A549 (cell line): ENCODE measurements at regions not wholly inside any gene's neighbourhood (a gene's known extent, or its start where the extent isn't known, plus 50 kb on each side); places are given as distances from the start of the nearest gene placed in this dataset.

Experiments
- ATAC-seq, 2 experiments: fragments of 200-7000 bp in 1 of 2; fragments of >200 bp in 1 of 2; cut with Nextera tagmentation in 1 of 2; cut with Tn5 transposase in 1 of 2; 3 replicates each; pipeline versions ENCODE4 v1.8.0 to v1.9.1; 2018 to 2020; ENCODE audit warnings: mild to moderate bottlenecking in 1 of 2, moderate library complexity in 1 of 2
- CTCF ChIA-PET: fragments of 300-600 bp; sonication (Branson Sonifier 250); formaldehyde crosslinking; extraction: SDS; loops from one replicate; lab custom pipeline; 2021; ENCODE audit warnings: antibody characterized with exemption, inconsistent platforms; lab: Yijun Ruan, JAX
- POLR2A ChIA-PET: fragments of 350-600 bp; formaldehyde crosslinking; extraction: SDS; loops from one replicate; lab custom pipeline; 2021; ENCODE audit warnings: antibody characterized with exemption, inconsistent platforms; lab: Yijun Ruan, JAX
- DNase-seq, 2 experiments: peaks; one replicate each; pipeline versions ENCODE4 v3.0.0 to v3.0.0-alpha.2; 2011 to 2016; ENCODE audit warnings: low read depth in 1 of 2, low spot score in 1 of 2
- FAIRE-seq: peaks from 2 replicates; lab custom pipeline; 2011; peaks lifted over from hg19 to GRCh38; lab: Jason Lieb, UNC
- H3K27ac ChIP-seq, 2 experiments: fragments of >200 bp; sonication (Bioruptor Twin); formaldehyde crosslinking; 3 replicates each; pipeline ENCODE4 v1.5.1; 2016 to 2017
- H3K4me1 ChIP-seq: fragments of >200 bp; sonication (Bioruptor Twin); formaldehyde crosslinking; 3 replicates; pipeline ENCODE4 v1.6.1; 2016
- H3K4me2 ChIP-seq: fragments of >200 bp; sonication (Bioruptor Twin); formaldehyde crosslinking; 3 replicates; pipeline ENCODE4 v1.6.1; 2016
- H3K4me3 ChIP-seq: fragments of >200 bp; sonication (Bioruptor Twin); formaldehyde crosslinking; 3 replicates; pipeline ENCODE4 v1.5.1; 2016
- H3K9me3 ChIP-seq: fragments of >200 bp; sonication (Bioruptor Twin); formaldehyde crosslinking; 3 replicates; pipeline ENCODE4 v1.6.1; 2016
- ATOH8 ChIP-seq: fragments of 250-450 bp; sonication (Bioruptor Pico); IDR thresholded peaks from 2 replicates; pipeline ENCODE4 v1.5.0; 2020; ENCODE audit warnings: low read depth, mild to moderate bottlenecking, moderate library complexity
- CBX8 ChIP-seq: fragments of 200-600 bp; sonication (generic); IDR thresholded peaks from 2 replicates; pipeline ENCODE4 v1.6.1; 2016
- CHD4 ChIP-seq: fragments of 200-600 bp; sonication (generic); IDR thresholded peaks from 2 replicates; pipeline ENCODE4 v1.6.1; 2016; ENCODE audit warnings: antibody characterized with exemption, mild to moderate bottlenecking, borderline replicate concordance
- EHF ChIP-seq: fragments of 250-450 bp; sonication (Bioruptor Pico); IDR thresholded peaks from 2 replicates; pipeline ENCODE4 v1.5.0; 2020; ENCODE audit warnings: mild to moderate bottlenecking
- EP300 ChIP-seq, 2 experiments: fragments of >200 bp; sonication (Bioruptor Twin); formaldehyde crosslinking; IDR thresholded peaks; 2 replicates in 1 of 2; 3 replicates in 1 of 2; pipeline ENCODE4 v1.6.1; 2016 to 2017
- ESRRA ChIP-seq: fragments of 150-350 bp; IDR thresholded peaks from 2 replicates; pipeline ENCODE4 v1.6.1; 2014; ENCODE audit warnings: mild to moderate bottlenecking, low read length, borderline replicate concordance
- FOSL2 ChIP-seq, 2 experiments: fragments of 450-650 bp in 1 of 2; fragments of >200 bp in 1 of 2; sonication (Bioruptor Twin) in 1 of 2; formaldehyde crosslinking; IDR thresholded peaks; 2 replicates each; pipeline versions ENCODE4 v1.5.0 to v1.6.1; 2016 to 2020; ENCODE audit warnings: mild to moderate bottlenecking in 1 of 2, moderate library complexity in 1 of 2
- FOXS1 ChIP-seq: fragments of 250-450 bp; sonication (Bioruptor Pico); IDR thresholded peaks from 2 replicates; pipeline ENCODE4 v1.5.0; 2020; ENCODE audit warnings: mild to moderate bottlenecking, moderate library complexity
- GATA3 ChIP-seq: IDR thresholded peaks from 2 replicates; pipeline ENCODE4 v1.6.1; 2012; ENCODE audit warnings: borderline replicate concordance
- HEYL ChIP-seq: fragments of 250-450 bp; sonication (Bioruptor Pico); IDR thresholded peaks from 2 replicates; pipeline ENCODE4 v1.8.0; 2021; ENCODE audit warnings: mild to moderate bottlenecking, moderate library complexity
- JUN ChIP-seq, 2 experiments: fragments of >200 bp; sonication (Bioruptor Twin); formaldehyde crosslinking; IDR thresholded peaks; 2 replicates in 1 of 2; 3 replicates in 1 of 2; pipeline ENCODE4 v1.6.1; 2016 to 2017
- JUNB ChIP-seq: fragments of >200 bp; sonication (Bioruptor Twin); formaldehyde crosslinking; IDR thresholded peaks from 2 replicates; pipeline ENCODE4 v1.6.1; 2016
- MAFK ChIP-seq: fragments of 450-650 bp; IDR thresholded peaks from 2 replicates; pipeline ENCODE4 v1.6.1; 2014; ENCODE audit not compliant: partially characterized antibody
- MAX ChIP-seq: IDR thresholded peaks from 2 replicates; pipeline ENCODE4 v1.6.1; 2012
- MAZ ChIP-seq: fragments of 150-350 bp; IDR thresholded peaks from 2 replicates; pipeline ENCODE4 v1.6.1; 2014; ENCODE audit warnings: antibody characterized with exemption, low read depth, low read length, borderline replicate concordance
- NFE2L2 ChIP-seq: fragments of 150-350 bp; conservative IDR thresholded peaks from 2 replicates; pipeline ENCODE4 v1.6.1; 2014; ENCODE audit warnings: low read length
- NPAS2 ChIP-seq: fragments of 250-450 bp; sonication (Bioruptor Pico); IDR thresholded peaks from 2 replicates; pipeline ENCODE4 v1.8.0; 2022; ENCODE audit warnings: mild to moderate bottlenecking, moderate library complexity, borderline replicate concordance
- NR3C1 ChIP-seq: fragments of >200 bp; sonication (Bioruptor Twin); formaldehyde crosslinking; IDR thresholded peaks from 3 replicates; pipeline ENCODE4 v1.6.1; 2017
- POLR2A ChIP-seq: IDR thresholded peaks from 2 replicates; pipeline ENCODE4 v1.6.1; 2012; ENCODE audit warnings: mild to moderate bottlenecking, low read length
- RAD21 ChIP-seq, 2 experiments: fragments of >200 bp in 1 of 2; sonication (Bioruptor Twin) in 1 of 2; formaldehyde crosslinking in 1 of 2; IDR thresholded peaks in 1 of 2; conservative IDR thresholded peaks in 1 of 2; 2 replicates in 1 of 2; 3 replicates in 1 of 2; pipeline ENCODE4 v1.6.1; 2012 to 2018; ENCODE audit warnings: inconsistent platforms in 1 of 2
- RFX5 ChIP-seq: fragments of 450-650 bp; IDR thresholded peaks from 2 replicates; pipeline ENCODE4 v1.7.1; 2014; ENCODE audit warnings: antibody characterized with exemption, mild to moderate bottlenecking, moderate library complexity
- TP53 ChIP-seq: fragments of 250-450 bp; sonication (Bioruptor Pico); IDR thresholded peaks from 2 replicates; pipeline ENCODE4 v1.5.0; 2021; ENCODE audit warnings: mild to moderate bottlenecking, moderate library complexity
- ZC3H11A ChIP-seq: fragments of 450-650 bp; IDR thresholded peaks from 2 replicates; pipeline ENCODE4 v1.6.1; 2014; ENCODE audit warnings: antibody characterized with exemption, mild to moderate bottlenecking
- ZFP36 ChIP-seq: fragments of 450-650 bp; IDR thresholded peaks from 2 replicates; pipeline ENCODE4 v1.6.1; 2014; ENCODE audit warnings: borderline replicate concordance; ENCODE audit not compliant: partially characterized antibody
- whole genome bisulfite sequencing: methylation state at CpG from one replicate; pipeline ENCODE4 v1.1.6; 2017; ENCODE audit errors: missing lambda C conversion rate; 5-methylcytosine and 5-hydroxymethylcytosine counted together
- TF ChIP-seq, protein P1 (sequence below): IDR thresholded peaks from 2 replicates; pipeline ENCODE4 v1.6.1; 2012
- TF ChIP-seq, protein P2 (sequence below): fragments of 450-650 bp; IDR thresholded peaks from 2 replicates; pipeline ENCODE4 v1.6.1; 2014; ENCODE audit warnings: antibody characterized with exemption
- TF ChIP-seq, protein P3 (sequence below): fragments of 150-350 bp; IDR thresholded peaks from 2 replicates; pipeline ENCODE4 v1.6.1; 2014; ENCODE audit warnings: low read depth, mild to moderate bottlenecking, low read length
- TF ChIP-seq, protein P4 (sequence below): fragments of >200 bp; sonication (Bioruptor Twin); formaldehyde crosslinking; IDR thresholded peaks from 3 replicates; pipeline ENCODE4 v1.6.1; 2016

DNA sequence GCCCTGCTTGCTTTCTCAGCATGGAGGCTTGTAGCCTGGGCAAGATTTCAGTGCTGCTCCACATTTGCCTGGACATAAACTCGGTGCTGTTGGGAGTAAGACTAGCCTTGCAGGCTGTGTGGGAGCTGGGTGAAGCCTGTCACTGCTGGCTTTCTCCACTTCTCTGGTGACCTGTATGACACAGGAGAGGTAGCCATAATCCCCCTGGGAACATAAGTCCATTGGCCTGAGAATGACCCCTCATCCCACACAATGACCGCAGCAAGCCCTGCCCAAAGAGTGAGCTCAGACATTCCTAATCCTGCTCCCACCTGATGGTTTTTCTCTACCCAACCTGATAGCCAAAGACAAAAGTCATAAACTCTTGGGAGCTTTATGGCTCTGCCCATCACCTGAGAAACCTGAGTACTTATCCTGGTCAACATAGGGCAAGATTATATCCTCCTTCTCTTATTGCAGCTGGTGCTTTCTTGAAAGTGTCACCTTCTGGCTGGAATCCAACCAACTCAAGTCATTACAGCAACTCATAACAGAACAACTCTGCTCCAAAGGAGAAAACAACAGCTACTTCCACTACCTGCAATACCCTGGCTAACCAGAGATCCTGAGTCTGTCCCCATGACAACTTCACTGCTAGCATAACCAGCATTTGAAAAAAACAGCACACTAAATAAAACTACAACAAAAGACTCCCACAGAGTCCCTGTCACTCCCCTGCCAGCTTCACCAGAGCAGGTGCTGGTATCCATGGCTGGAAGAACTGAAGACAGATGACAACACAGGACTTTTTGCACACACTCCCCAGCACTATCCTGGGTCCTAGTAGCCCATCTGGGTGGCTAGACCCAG is 834.4 kb upstream of the DDX18 start:
- H3K27ac ChIP-seq, result no peak overlapping the region
- WGBS, result 0% methylated on average over 2 of the region's 2 CpGs
- no peak for ATAC-seq
- FAIRE-seq, result no peak
- 0 out of 3 replicates have a peak, but pooled peaks cover 2% of the 10 kb centered on the region for H3K9me3 ChIP-seq
- DNase-seq, result no peak
- H3K4me1 ChIP-seq, result no peaks in the 10 kb centered on the region
- POLR2A ChIA-PET, result no interaction called here
- H3K4me3 ChIP-seq, result no peak overlapping the region
- no peak for TF ChIP-seq GATA3
- TF ChIP-seq NPAS2 (CRISPR knock-in tag), result no peak
- no peak for TF ChIP-seq EP300 (IDR thresholded peaks at IDR 0.05)
- TF ChIP-seq CHD4, result no peak
- no peak for TF ChIP-seq MAX
- no peak for TF ChIP-seq JUN (IDR thresholded peaks at IDR 0.05)
- no peak for TF ChIP-seq RAD21 (conservative IDR thresholded peaks at IDR 0.05 in 1 of 2, IDR thresholded peaks at IDR 0.05 in 1 of 2)
- TF ChIP-seq ATOH8 (CRISPR knock-in tag), result no peak
- no peak for TF ChIP-seq CBX8
- no peak for TF ChIP-seq TP53 (CRISPR knock-in tag)
- TF ChIP-seq HEYL, result no peak
- no peak for TF ChIP-seq FOXS1 (CRISPR knock-in tag)
- CTCF ChIA-PET, result interaction anchor here (1.1 kb wide), 1 partner anchor 10 kb away, joined by 3 read pairs; no protein-coding TSS in a partner anchor
- no peak overlapping the region for H3K4me2 ChIP-seq

DNA sequence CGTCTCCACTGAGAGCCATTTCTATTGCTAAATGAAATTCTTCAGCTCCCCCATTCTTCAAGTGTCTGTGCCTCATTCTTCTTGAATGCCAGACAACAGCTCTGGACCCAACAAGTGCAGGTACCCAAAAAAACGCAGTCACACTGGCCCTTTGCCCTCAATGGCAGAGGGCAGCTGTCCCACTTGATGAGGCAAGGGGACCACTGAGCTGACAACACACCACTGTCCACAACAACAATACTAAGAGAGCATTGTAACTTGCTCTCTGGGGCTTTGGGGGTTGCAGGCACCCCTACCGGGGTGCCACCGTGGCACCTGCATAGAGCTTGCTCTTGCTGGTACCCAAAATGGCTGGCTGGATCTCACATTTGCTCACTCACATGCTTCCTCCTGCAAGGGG is 827.0 kb upstream of the DDX18 start:
- Histone ChIP-seq H3K9me3 (no peaks in the 10 kb centered on the region), H3K4me1 (no peaks in the 10 kb centered on the region), H3K4me3 (no peak overlapping the region), H3K4me2 (no peak overlapping the region), H3K27ac (no peak overlapping the region)
- TF ChIP-seq MAFK, result no peak
- TF ChIP-seq, protein P1, sequence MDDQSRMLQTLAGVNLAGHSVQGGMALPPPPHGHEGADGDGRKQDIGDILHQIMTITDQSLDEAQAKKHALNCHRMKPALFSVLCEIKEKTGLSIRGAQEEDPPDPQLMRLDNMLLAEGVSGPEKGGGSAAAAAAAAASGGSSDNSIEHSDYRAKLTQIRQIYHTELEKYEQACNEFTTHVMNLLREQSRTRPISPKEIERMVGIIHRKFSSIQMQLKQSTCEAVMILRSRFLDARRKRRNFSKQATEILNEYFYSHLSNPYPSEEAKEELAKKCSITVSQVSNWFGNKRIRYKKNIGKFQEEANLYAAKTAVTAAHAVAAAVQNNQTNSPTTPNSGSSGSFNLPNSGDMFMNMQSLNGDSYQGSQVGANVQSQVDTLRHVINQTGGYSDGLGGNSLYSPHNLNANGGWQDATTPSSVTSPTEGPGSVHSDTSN, result no peak
- DNase-seq, result no peak
- 6% methylated on average over 4 of the region's 4 CpGs for WGBS
- no peak for FAIRE-seq
- ChIA-PET CTCF (no interaction called here), POLR2A (no interaction called here)
- no peak for ATAC-seq

DNA sequence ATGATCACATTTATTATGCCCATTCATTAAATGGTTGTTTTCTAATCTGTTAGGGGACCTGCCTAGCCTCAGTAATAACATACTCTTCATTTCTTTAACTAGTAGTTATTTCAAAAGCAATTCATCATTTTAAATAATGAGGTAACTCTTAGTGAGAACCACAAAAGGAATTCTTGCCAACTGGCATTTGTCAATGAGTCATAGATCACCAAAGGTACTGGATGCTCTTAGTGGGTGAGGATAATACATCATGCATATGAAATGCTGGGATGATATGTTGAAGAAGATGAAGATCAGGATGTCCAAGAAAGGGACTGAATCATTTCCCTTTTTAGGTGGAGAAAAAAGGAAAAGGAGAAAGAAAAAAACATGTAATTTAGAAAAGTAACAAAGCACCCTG is 826.2 kb upstream of the DDX18 start:
- H3K4me3 ChIP-seq, result no peak overlapping the region
- H3K27ac ChIP-seq, result no peak overlapping the region
- no peak for TF ChIP-seq ESRRA
- TF ChIP-seq, protein P2, sequence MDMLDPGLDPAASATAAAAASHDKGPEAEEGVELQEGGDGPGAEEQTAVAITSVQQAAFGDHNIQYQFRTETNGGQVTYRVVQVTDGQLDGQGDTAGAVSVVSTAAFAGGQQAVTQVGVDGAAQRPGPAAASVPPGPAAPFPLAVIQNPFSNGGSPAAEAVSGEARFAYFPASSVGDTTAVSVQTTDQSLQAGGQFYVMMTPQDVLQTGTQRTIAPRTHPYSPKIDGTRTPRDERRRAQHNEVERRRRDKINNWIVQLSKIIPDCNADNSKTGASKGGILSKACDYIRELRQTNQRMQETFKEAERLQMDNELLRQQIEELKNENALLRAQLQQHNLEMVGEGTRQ, result no peak
- TF ChIP-seq NR3C1, result no peak
- no peak for TF ChIP-seq NFE2L2
- no peak for TF ChIP-seq ZFP36
- no peak for TF ChIP-seq POLR2A
- no peak for TF ChIP-seq ZC3H11A
- TF ChIP-seq FOSL2 (IDR thresholded peaks at IDR 0.05), result no peak
- no peak for TF ChIP-seq FOSL2 (CRISPR knock-in tag; IDR thresholded peaks at IDR 0.05)
- no peak for TF ChIP-seq JUNB
- TF ChIP-seq, protein P3, sequence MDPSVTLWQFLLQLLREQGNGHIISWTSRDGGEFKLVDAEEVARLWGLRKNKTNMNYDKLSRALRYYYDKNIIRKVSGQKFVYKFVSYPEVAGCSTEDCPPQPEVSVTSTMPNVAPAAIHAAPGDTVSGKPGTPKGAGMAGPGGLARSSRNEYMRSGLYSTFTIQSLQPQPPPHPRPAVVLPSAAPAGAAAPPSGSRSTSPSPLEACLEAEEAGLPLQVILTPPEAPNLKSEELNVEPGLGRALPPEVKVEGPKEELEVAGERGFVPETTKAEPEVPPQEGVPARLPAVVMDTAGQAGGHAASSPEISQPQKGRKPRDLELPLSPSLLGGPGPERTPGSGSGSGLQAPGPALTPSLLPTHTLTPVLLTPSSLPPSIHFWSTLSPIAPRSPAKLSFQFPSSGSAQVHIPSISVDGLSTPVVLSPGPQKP, result no peak
- TF ChIP-seq, protein P4, sequence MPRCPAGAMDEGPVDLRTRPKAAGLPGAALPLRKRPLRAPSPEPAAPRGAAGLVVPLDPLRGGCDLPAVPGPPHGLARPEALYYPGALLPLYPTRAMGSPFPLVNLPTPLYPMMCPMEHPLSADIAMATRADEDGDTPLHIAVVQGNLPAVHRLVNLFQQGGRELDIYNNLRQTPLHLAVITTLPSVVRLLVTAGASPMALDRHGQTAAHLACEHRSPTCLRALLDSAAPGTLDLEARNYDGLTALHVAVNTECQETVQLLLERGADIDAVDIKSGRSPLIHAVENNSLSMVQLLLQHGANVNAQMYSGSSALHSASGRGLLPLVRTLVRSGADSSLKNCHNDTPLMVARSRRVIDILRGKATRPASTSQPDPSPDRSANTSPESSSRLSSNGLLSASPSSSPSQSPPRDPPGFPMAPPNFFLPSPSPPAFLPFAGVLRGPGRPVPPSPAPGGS, result no peak
- no peak for TF ChIP-seq NPAS2 (CRISPR knock-in tag)
- TF ChIP-seq MAZ, result no peak
- TF ChIP-seq RFX5, result no peak
- no peak for TF ChIP-seq EHF (CRISPR knock-in tag)
- H3K9me3 ChIP-seq, result no peaks in the 10 kb centered on the region
- H3K4me2 ChIP-seq, result no peak overlapping the region
- ChIA-PET CTCF (no interaction called here), POLR2A (no interaction called here)
- DNase-seq (no peak), ATAC-seq (no peak), FAIRE-seq (no peak)
- H3K4me1 ChIP-seq, result no peaks in the 10 kb centered on the region
